ENCODE measurements at regions not wholly inside any gene's neighbourhood (a gene's known extent, or its start where the extent isn't known, plus 50 kb on each side); places are given as distances from the start of the nearest gene placed in this dataset.

GRCh38 chrX:39052751-39053150, 251.5 kb downstream of the MID1IP1 start:
- no peak for TF ChIP-seq CTCF (conservative IDR thresholded peaks at IDR 0.05; ENCODE audit: low read depth, low read length)
- TF ChIP-seq EZH2phosphoT487 (IDR thresholded peaks at IDR 0.05; ENCODE audit: borderline replicate concordance, low read length) = no peak
- TF ChIP-seq EZH2 (IDR thresholded peaks at IDR 0.05; ENCODE audit: low read length, unreplicated experiment) = no peak
